Upper lobe of left lung (tissue), 4 donors: ENCODE measurements at regions not wholly inside any gene's neighbourhood (a gene's known extent, or its start where the extent isn't known, plus 50 kb on each side); places are given as distances from the start of the nearest gene placed in this dataset.

Experiments
- EP300 ChIP-seq, 4 donors: sonication (generic); formaldehyde crosslinking; IDR thresholded peaks; one replicate each; pipeline ENCODE4 v1.5.1; 2017; ENCODE audit warnings: antibody characterized with exemption in 4 of 4, control low read depth in 2 of 4
- POLR2A ChIP-seq, 4 donors: fragments of 450-650 bp; IDR thresholded peaks; one replicate each; pipeline ENCODE4 v1.5.1; 2016 to 2017; ENCODE audit warnings: antibody characterized with exemption in 4 of 4, mild to moderate bottlenecking in 2 of 4
- POLR2AphosphoS5 ChIP-seq, 2 donors: sonication (generic); formaldehyde crosslinking; IDR thresholded peaks; one replicate each; pipeline ENCODE4 v1.5.1; 2017; ENCODE audit warnings: antibody characterized with exemption in 2 of 2
- TF ChIP-seq, protein P1 (sequence below), 6 experiments: fragments of 450-650 bp in 4 of 6; fragments of 200-600 bp in 2 of 6; sonication (generic) in 2 of 6; IDR thresholded peaks; one replicate each; pipeline ENCODE4 v1.5.1; 2016 to 2019; ENCODE audit warnings: antibody characterized with exemption in 6 of 6

DNA sequence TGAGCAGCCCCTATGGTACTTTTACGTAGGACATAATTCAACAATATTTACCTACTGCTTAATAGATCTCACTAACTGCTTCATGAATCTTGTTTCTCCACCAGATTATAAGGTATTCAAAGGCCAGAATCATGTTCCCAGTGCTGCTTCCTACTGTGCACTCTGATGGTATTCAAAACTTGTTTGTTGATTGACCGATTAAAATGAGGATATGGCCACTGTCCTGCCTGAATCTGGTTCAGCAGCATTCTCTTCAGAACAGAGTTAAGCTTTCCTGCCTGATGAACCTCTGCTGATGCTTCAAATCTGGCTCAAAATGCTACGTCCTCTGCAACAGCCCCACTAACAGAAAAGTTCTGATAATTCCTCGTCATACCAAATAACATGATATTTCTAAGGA is 150.7 kb upstream of the ZNF462 start:
- TF ChIP-seq, protein P1, sequence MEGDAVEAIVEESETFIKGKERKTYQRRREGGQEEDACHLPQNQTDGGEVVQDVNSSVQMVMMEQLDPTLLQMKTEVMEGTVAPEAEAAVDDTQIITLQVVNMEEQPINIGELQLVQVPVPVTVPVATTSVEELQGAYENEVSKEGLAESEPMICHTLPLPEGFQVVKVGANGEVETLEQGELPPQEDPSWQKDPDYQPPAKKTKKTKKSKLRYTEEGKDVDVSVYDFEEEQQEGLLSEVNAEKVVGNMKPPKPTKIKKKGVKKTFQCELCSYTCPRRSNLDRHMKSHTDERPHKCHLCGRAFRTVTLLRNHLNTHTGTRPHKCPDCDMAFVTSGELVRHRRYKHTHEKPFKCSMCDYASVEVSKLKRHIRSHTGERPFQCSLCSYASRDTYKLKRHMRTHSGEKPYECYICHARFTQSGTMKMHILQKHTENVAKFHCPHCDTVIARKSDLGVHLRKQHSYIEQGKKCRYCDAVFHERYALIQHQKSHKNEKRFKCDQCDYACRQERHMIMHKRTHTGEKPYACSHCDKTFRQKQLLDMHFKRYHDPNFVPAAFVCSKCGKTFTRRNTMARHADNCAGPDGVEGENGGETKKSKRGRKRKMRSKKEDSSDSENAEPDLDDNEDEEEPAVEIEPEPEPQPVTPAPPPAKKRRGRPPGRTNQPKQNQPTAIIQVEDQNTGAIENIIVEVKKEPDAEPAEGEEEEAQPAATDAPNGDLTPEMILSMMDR (IDR thresholded peaks at IDR 0.05), result no peak
- TF ChIP-seq POLR2AphosphoS5 (IDR thresholded peaks at IDR 0.05) (no peak), POLR2A (IDR thresholded peaks at IDR 0.05) (no peak), EP300 (IDR thresholded peaks at IDR 0.05) (no peak)
